K562 (cell line): ENCODE measurements at regions not wholly inside any gene's neighbourhood (a gene's known extent, or its start where the extent isn't known, plus 50 kb on each side); places are given as distances from the start of the nearest gene placed in this dataset.

Source experiments
- ATAC-seq: fragments of 200-7000 bp; cut with Tn5 transposase; 3 replicates; pipeline ENCODE4 v1.9.1; 2020; ENCODE audit warnings: moderate library complexity
- BruUV-seq: library from RNA; stranded (reverse); fragments of 400-500 nt; replicated peaks from 2 replicates; lab custom pipeline; 2021; lab: Mats Ljungman, UMichigan
- CTCF ChIA-PET: fragments of 300-600 bp; formaldehyde crosslinking; extraction: SDS; loops from one replicate; lab custom pipeline; 2021; ENCODE audit warnings: low intra/inter-chr PET ratio; lab: Yijun Ruan, JAX
- POLR2A ChIA-PET: fragments of 300-600, 350-650 bp; sonication (Branson Sonifier 250); formaldehyde crosslinking; extraction: SDS; loops from one replicate; lab custom pipeline; 2021; ENCODE audit warnings: antibody characterized with exemption, inconsistent platforms; lab: Yijun Ruan, JAX
- DNase-seq, 4 experiments: peaks; one replicate each; pipeline versions ENCODE4 v3.0.0 to v3.0.0-alpha.2; 2011 to 2018; ENCODE audit warnings: low spot score in 3 of 4, mixed read lengths in 3 of 4; ENCODE audit errors: extremely low read depth in 1 of 4
- FAIRE-seq: peaks from 2 replicates; lab custom pipeline; 2011; peaks lifted over from hg19 to GRCh38; lab: Jason Lieb, UNC
- H2AFZ ChIP-seq: 2 replicates; pipeline ENCODE4 v1.6.0; 2011; ENCODE audit warnings: low read depth, low read length, control low read depth, inconsistent platforms
- H3K27ac ChIP-seq: fragments of 200-600 bp; 3 replicates; pipeline ENCODE4 v1.8.0; 2011; ENCODE audit warnings: low read depth, mild to moderate bottlenecking, control low read depth, inconsistent platforms, low read length, moderate library complexity, mixed read lengths; ENCODE audit errors: extremely low read depth
- H3K27me3 ChIP-seq, 2 experiments: fragments of 300-600 bp in 1 of 2; 2 replicates in 1 of 2; 3 replicates in 1 of 2; pipeline versions ENCODE4 v1.6.0 to v1.8.0; 2011; ENCODE audit warnings: inconsistent platforms in 2 of 2, low read length in 2 of 2, mild to moderate bottlenecking in 1 of 2, mixed read lengths in 1 of 2, moderate library complexity in 1 of 2; ENCODE audit not compliant: control insufficient read depth in 2 of 2, insufficient read depth in 2 of 2
- H3K36me3 ChIP-seq: fragments of 300-600 bp; 3 replicates; pipeline ENCODE4 v1.8.0; 2011; ENCODE audit warnings: mild to moderate bottlenecking, low read length, inconsistent platforms; ENCODE audit not compliant: control insufficient read depth, insufficient read depth
- H3K4me1 ChIP-seq, 2 experiments: fragments of 200-600 bp in 1 of 2; replicated peaks in 1 of 2; 2 replicates in 1 of 2; 3 replicates in 1 of 2; pipeline versions ENCODE4 v1.5.1 to v1.8.0; 2011; ENCODE audit warnings: inconsistent platforms in 2 of 2, low read length in 2 of 2, mild to moderate bottlenecking in 1 of 2, mixed read lengths in 1 of 2, moderate library complexity in 1 of 2; ENCODE audit not compliant: control insufficient read depth in 2 of 2, insufficient read depth in 2 of 2
- H3K4me2 ChIP-seq: 2 replicates; pipeline ENCODE4 v1.6.1; 2011; ENCODE audit warnings: low read length, control low read depth, inconsistent platforms, mixed read lengths; ENCODE audit not compliant: insufficient read depth
- H3K4me3 ChIP-seq: fragments of 200-600 bp; sonication (generic), shearing (Covaris generic); 2 replicates; pipeline ENCODE4 v1.5.1; 2016; ENCODE audit warnings: control low read depth, inconsistent platforms
- H3K79me2 ChIP-seq: fragments of 200-600 bp; 3 replicates; pipeline ENCODE4 v1.8.0; 2011; ENCODE audit warnings: low read length, inconsistent platforms; ENCODE audit not compliant: control insufficient read depth, insufficient read depth
- H3K9ac ChIP-seq, 2 experiments: 2 replicates each; pipeline versions ENCODE4 v1.6.0 to v1.6.1; 2011; ENCODE audit warnings: low read depth in 2 of 2, low read length in 2 of 2, control low read depth in 1 of 2, inconsistent platforms in 1 of 2, mild to moderate bottlenecking in 1 of 2, mixed read lengths in 1 of 2; ENCODE audit not compliant: insufficient read depth in 1 of 2
- H3K9me1 ChIP-seq: one replicate; pipeline ENCODE4 v1.6.0; 2011; ENCODE audit warnings: inconsistent platforms, mild to moderate bottlenecking, low read length, moderate library complexity; ENCODE audit not compliant: control insufficient read depth, insufficient read depth
- H3K9me3 ChIP-seq: replicated peaks from 2 replicates; pipeline ENCODE4 v1.5.1; 2011; ENCODE audit warnings: low read depth, low read length, inconsistent platforms; ENCODE audit not compliant: control insufficient read depth, insufficient read depth
- H4K20me1 ChIP-seq: replicated peaks from 2 replicates; pipeline ENCODE4 v1.6.1; 2011; ENCODE audit warnings: low read length, inconsistent platforms, mixed read lengths; ENCODE audit not compliant: control insufficient read depth, insufficient read depth
- BMI1 ChIP-seq: fragments of 150-350 bp; IDR thresholded peaks from 2 replicates; pipeline ENCODE4 v1.6.1; 2014; ENCODE audit warnings: low read length
- CBX1 ChIP-seq: sonication (generic); IDR thresholded peaks from 2 replicates; pipeline ENCODE4 v1.6.1; 2016; ENCODE audit warnings: antibody characterized with exemption, low read depth, mild to moderate bottlenecking
- CHD2 ChIP-seq: IDR thresholded peaks from 2 replicates; pipeline ENCODE4 v1.6.1; 2011; ENCODE audit warnings: low read depth, low read length
- KLF6 ChIP-seq: fragments of 250-450 bp; sonication (Bioruptor Pico); IDR thresholded peaks from 2 replicates; pipeline ENCODE4 v1.4.0; 2020; ENCODE audit warnings: mild to moderate bottlenecking, moderate library complexity, borderline replicate concordance
- MECOM ChIP-seq: fragments of 250-450 bp; sonication (Bioruptor Pico); IDR thresholded peaks from 2 replicates; pipeline ENCODE4 v1.8.0; 2022; ENCODE audit warnings: inconsistent platforms
- MEF2D ChIP-seq: conservative IDR thresholded peaks from 2 replicates; pipeline ENCODE4 v1.6.1; 2016; ENCODE audit warnings: low read depth, missing genetic modification characterization, missing compliant biosample characterization
- POLR2A ChIP-seq: fragments of 450-650 bp; conservative IDR thresholded peaks from 2 replicates; pipeline ENCODE4 v1.6.1; 2016
- TAF7 ChIP-seq: fragments of 450-650 bp; IDR thresholded peaks from 2 replicates; pipeline ENCODE4 v1.6.1; 2016; ENCODE audit warnings: missing genetic modification characterization, missing compliant biosample characterization
- WGBS: fragments of 100-300 bp; shearing (Covaris generic); methylation state at CpG from one replicate; pipeline ENCODE4 v1.1.6; 2016; ENCODE audit warnings: low coverage, mixed read lengths; ENCODE audit not compliant: insufficient coverage; ENCODE audit errors: missing lambda C conversion rate; 5-methylcytosine and 5-hydroxymethylcytosine counted together
- in situ Hi-C: fragments of 300-500 bp; cut with MboI; formaldehyde crosslinking; loops from 4 replicates; pipeline ENCODE4 v1.15.0; 2018; ENCODE audit warnings: inconsistent platforms, mixed read lengths
- intact Hi-C: fragments of 100-400 bp; cut with micrococcal nuclease; formaldehyde crosslinking; loops from 2 replicates; pipeline ENCODE4 v1.14.2; 2022
- TF ChIP-seq, protein P1 (sequence below), 2 experiments: fragments of 450-650 bp in 1 of 2; sonication (generic) in 1 of 2; formaldehyde crosslinking; conservative IDR thresholded peaks; 2 replicates each; pipeline versions ENCODE4 v1.4.0 to v1.8.1; 2020 to 2022; ENCODE audit warnings: mild to moderate bottlenecking in 1 of 2, missing genetic modification reagents in 1 of 2
- TF ChIP-seq, protein P2 (sequence below): sonication (generic); formaldehyde crosslinking; IDR thresholded peaks from 2 replicates; pipeline ENCODE4 v1.8.0; 2023; ENCODE audit warnings: mild to moderate bottlenecking, missing genetic modification reagents
- TF ChIP-seq, protein P3 (sequence below): fragments of 450-650 bp; IDR thresholded peaks from 2 replicates; pipeline ENCODE4 v1.6.1; 2016; ENCODE audit warnings: low read depth, mild to moderate bottlenecking, moderate library complexity

DNA sequence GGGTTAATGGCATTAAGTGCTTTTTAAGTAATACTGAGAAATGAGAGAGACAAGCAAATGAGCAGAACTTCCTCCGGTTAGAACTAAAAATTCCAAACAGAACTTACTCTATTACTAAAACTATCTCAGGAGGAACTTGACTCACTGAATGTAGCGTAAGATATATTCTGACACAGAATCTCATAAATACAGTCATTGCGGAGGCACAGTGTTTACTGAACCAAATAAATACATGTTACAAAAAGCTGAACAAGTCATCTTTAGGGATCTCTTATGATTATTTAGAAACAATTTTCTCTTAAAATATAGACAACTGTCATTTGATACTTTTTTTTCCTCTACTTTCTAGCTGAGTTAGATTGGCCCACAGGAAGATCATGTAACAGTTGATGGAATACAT, 283.1 kb downstream of the KLF12 start:
- no peak overlapping the region for H3K4me2 ChIP-seq
- ATAC-seq = no peak
- DNase-seq = no peak
- WGBS = 0% methylated on average over 3 of the region's 3 CpGs
- no peaks in the 10 kb centered on the region for H3K79me2 ChIP-seq
- no peaks in the 10 kb centered on the region for H3K4me1 ChIP-seq
- H3K9me3 ChIP-seq = no peaks in the 10 kb centered on the region
- no peak overlapping the region for H3K27ac ChIP-seq
- CTCF ChIA-PET = no interaction called here
- POLR2A ChIA-PET = no interaction called here
- H2AFZ ChIP-seq = no peak overlapping the region
- no peaks in the 10 kb centered on the region for H3K36me3 ChIP-seq
- in situ Hi-C loops (no loop called here), intact Hi-C loops (no loop called here)
- H4K20me1 ChIP-seq = no peaks in the 10 kb centered on the region
- no peaks in the 10 kb centered on the region for H3K9me1 ChIP-seq
- no peak overlapping the region for H3K9ac ChIP-seq
- no TSS peak for BruUV-seq
- H3K27me3 ChIP-seq = no peaks in the 10 kb centered on the region
- no peak for FAIRE-seq
- TF ChIP-seq KLF6 (CRISPR knock-in tag) (no peak), MECOM (CRISPR knock-in tag) (no peak)
- H3K4me3 ChIP-seq = no peak overlapping the region

DNA sequence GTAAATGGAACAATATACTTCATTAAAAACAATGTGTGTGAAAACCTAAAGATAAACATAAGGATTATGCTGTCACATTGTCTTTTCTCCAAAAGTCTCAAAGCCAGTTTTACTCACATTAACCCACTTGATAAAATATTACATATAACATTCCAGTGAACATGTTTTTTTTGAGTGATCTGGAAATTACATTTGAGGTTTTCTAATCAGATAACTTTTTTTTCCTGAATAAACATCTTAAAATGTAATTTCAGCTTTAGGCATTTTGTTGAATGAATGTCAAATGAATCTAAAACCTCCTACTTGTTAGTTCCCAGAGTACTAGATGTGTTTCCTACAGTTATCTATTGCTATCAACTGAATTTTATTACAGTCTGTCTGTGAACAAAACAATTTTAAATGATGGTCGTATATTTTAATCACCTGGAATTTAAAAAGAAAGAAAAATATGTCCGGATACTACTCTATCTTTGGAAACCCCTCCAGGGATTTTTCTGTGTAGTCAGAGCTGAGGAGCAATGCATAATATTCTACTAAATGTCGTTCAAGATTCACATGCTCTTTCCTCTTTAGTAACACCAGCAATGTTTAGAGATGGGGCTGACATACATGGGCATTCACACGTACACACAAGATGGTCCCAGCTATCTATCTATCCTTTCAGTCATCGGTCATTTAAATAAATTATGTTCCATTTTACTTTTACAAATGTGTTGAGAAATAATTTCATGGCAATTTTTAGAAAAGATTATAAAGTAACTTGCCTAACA, 283.9 kb downstream of the KLF12 start:
- ATAC-seq = no peak
- H3K27ac ChIP-seq = no peak overlapping the region
- WGBS = 0% methylated on average over 4 of the region's 5 CpGs
- H3K9ac ChIP-seq = no peak overlapping the region
- no peak overlapping the region for H3K4me2 ChIP-seq
- H3K9me3 ChIP-seq = no peaks in the 10 kb centered on the region
- H3K27me3 ChIP-seq = no peaks in the 10 kb centered on the region
- no peak overlapping the region for H3K4me3 ChIP-seq
- no TSS peak for BruUV-seq
- no peaks in the 10 kb centered on the region for H3K36me3 ChIP-seq
- H4K20me1 ChIP-seq = no peaks in the 10 kb centered on the region
- POLR2A ChIA-PET = no interaction called here
- no peaks in the 10 kb centered on the region for H3K4me1 ChIP-seq
- no peaks in the 10 kb centered on the region for H3K79me2 ChIP-seq
- FAIRE-seq = no peak
- intact Hi-C loops = no loop called here
- H2AFZ ChIP-seq = no peak overlapping the region
- in situ Hi-C loops = no loop called here
- DNase-seq = no peak
- CTCF ChIA-PET = no interaction called here
- H3K9me1 ChIP-seq = no peaks in the 10 kb centered on the region
- no peak for TF ChIP-seq TAF7 (tag)
- TF ChIP-seq, protein P1, sequence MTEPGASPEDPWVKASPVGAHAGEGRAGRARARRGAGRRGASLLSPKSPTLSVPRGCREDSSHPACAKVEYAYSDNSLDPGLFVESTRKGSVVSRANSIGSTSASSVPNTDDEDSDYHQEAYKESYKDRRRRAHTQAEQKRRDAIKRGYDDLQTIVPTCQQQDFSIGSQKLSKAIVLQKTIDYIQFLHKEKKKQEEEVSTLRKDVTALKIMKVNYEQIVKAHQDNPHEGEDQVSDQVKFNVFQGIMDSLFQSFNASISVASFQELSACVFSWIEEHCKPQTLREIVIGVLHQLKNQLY (CRISPR knock-in tag; conservative IDR thresholded peaks at IDR 0.05) = no peak
- TF ChIP-seq CHD2 = no peak
- TF ChIP-seq, protein P2, sequence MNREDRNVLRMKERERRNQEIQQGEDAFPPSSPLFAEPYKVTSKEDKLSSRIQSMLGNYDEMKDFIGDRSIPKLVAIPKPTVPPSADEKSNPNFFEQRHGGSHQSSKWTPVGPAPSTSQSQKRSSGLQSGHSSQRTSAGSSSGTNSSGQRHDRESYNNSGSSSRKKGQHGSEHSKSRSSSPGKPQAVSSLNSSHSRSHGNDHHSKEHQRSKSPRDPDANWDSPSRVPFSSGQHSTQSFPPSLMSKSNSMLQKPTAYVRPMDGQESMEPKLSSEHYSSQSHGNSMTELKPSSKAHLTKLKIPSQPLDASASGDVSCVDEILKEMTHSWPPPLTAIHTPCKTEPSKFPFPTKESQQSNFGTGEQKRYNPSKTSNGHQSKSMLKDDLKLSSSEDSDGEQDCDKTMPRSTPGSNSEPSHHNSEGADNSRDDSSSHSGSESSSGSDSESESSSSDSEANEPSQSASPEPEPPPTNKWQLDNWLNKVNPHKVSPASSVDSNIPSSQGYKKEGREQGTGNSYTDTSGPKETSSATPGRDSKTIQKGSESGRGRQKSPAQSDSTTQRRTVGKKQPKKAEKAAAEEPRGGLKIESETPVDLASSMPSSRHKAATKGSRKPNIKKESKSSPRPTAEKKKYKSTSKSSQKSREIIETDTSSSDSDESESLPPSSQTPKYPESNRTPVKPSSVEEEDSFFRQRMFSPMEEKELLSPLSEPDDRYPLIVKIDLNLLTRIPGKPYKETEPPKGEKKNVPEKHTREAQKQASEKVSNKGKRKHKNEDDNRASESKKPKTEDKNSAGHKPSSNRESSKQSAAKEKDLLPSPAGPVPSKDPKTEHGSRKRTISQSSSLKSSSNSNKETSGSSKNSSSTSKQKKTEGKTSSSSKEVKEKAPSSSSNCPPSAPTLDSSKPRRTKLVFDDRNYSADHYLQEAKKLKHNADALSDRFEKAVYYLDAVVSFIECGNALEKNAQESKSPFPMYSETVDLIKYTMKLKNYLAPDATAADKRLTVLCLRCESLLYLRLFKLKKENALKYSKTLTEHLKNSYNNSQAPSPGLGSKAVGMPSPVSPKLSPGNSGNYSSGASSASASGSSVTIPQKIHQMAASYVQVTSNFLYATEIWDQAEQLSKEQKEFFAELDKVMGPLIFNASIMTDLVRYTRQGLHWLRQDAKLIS = no peak
- TF ChIP-seq, protein P3, sequence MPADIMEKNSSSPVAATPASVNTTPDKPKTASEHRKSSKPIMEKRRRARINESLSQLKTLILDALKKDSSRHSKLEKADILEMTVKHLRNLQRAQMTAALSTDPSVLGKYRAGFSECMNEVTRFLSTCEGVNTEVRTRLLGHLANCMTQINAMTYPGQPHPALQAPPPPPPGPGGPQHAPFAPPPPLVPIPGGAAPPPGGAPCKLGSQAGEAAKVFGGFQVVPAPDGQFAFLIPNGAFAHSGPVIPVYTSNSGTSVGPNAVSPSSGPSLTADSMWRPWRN = no peak
- TF ChIP-seq POLR2A = no peak
- TF ChIP-seq CBX1 = no peak
- TF ChIP-seq BMI1 = no peak
- no peak for TF ChIP-seq MEF2D (tag)
- TF ChIP-seq, all 486 proteins: peak for 0
